ENCODE measurements at regions not wholly inside any gene's neighbourhood (a gene's known extent, or its start where the extent isn't known, plus 50 kb on each side); places are given as distances from the start of the nearest gene placed in this dataset.

- TF ChIP-seq CTCF (conservative IDR thresholded peaks at IDR 0.05; ENCODE audit: control insufficient read depth, insufficient read depth, low read depth, low read length) = no peak
- DNase-seq (ENCODE audit: low read depth) = no peak
- no peak overlapping the region for H3K4me3 ChIP-seq (ENCODE audit: control insufficient read depth, low read depth, low read length)
These were observed 265.1 kb upstream of the MVB12B start for GRCh38 chr9:126061575-126061974.

GRCh38 chr9:126062158-126062886 lies 264.3 kb upstream of the MVB12B start:
- no peak for TF ChIP-seq CTCF (conservative IDR thresholded peaks at IDR 0.05; ENCODE audit: control insufficient read depth, insufficient read depth, low read depth, low read length)
- no peak overlapping the region for H3K4me3 ChIP-seq (ENCODE audit: control insufficient read depth, low read depth, low read length)
- no peak for DNase-seq (ENCODE audit: low read depth)

GRCh38 chr9:126063326-126063725 lies 263.3 kb upstream of the MVB12B start:
- no peak overlapping the region for H3K4me3 ChIP-seq (ENCODE audit: control insufficient read depth, low read depth, low read length)
- no peak for DNase-seq (ENCODE audit: low read depth)
- no peak for TF ChIP-seq CTCF (conservative IDR thresholded peaks at IDR 0.05; ENCODE audit: control insufficient read depth, insufficient read depth, low read depth, low read length)

GRCh38 chr9:126066131-126066530 lies 260.5 kb upstream of the MVB12B start:
- no peak for TF ChIP-seq CTCF (conservative IDR thresholded peaks at IDR 0.05; ENCODE audit: control insufficient read depth, insufficient read depth, low read depth, low read length)
- no peak for DNase-seq (ENCODE audit: low read depth)
- H3K4me3 ChIP-seq (ENCODE audit: control insufficient read depth, low read depth, low read length) = no peak overlapping the region

GRCh38 chr9:126067031-126067734 lies 259.4 kb upstream of the MVB12B start:
- no peak for DNase-seq (ENCODE audit: low read depth)
- no peak for TF ChIP-seq CTCF (conservative IDR thresholded peaks at IDR 0.05; ENCODE audit: control insufficient read depth, insufficient read depth, low read depth, low read length)
- no peak overlapping the region for H3K4me3 ChIP-seq (ENCODE audit: control insufficient read depth, low read depth, low read length)

GRCh38 chr9:126068534-126069230 lies 257.9 kb upstream of the MVB12B start:
- DNase-seq (ENCODE audit: low read depth) = peak; percentile 5
- H3K4me3 ChIP-seq (ENCODE audit: control insufficient read depth, low read depth, low read length) = no peak overlapping the region
- TF ChIP-seq CTCF (conservative IDR thresholded peaks at IDR 0.05; ENCODE audit: control insufficient read depth, insufficient read depth, low read depth, low read length) = no peak

All from fibroblast of mammary gland (primary cell).